Mesenchymal stem cell (in vitro differentiated cells and primary cell): ENCODE measurements at regions not wholly inside any gene's neighbourhood (a gene's known extent, or its start where the extent isn't known, plus 50 kb on each side); places are given as distances from the start of the nearest gene placed in this dataset.
"Not testable (repeated sequence)": the region's sequence is repeated elsewhere in the genome, so short reads cannot be mapped to it uniquely, and the experiment has no call there.

Experiments used
- DNase-seq: peaks from one replicate; pipeline ENCODE4 v3.0.0-alpha.2; 2013
- H2AFZ ChIP-seq: one replicate; pipeline ENCODE4 v1.6.1; 2013; ENCODE audit warnings: low read depth, mild to moderate bottlenecking, control low read depth, inconsistent platforms, low read length, moderate library complexity
- H2AK5ac ChIP-seq: 2 replicates; pipeline ENCODE4 v1.6.1; 2013; ENCODE audit warnings: low read length, moderate library complexity, mild to moderate bottlenecking, inconsistent platforms; ENCODE audit not compliant: severe bottlenecking
- H2BK120ac ChIP-seq: one replicate; pipeline ENCODE4 v1.6.1; 2013; ENCODE audit warnings: low read depth, mild to moderate bottlenecking, inconsistent platforms, low read length, moderate library complexity
- H2BK12ac ChIP-seq, 2 experiments: one replicate each; pipeline ENCODE4 v1.6.1; 2013; ENCODE audit warnings: inconsistent platforms in 2 of 2, low read length in 2 of 2, mild to moderate bottlenecking in 2 of 2, moderate library complexity in 2 of 2, control low read depth in 1 of 2
- H2BK15ac ChIP-seq: one replicate; pipeline ENCODE4 v1.6.1; 2013; ENCODE audit warnings: mild to moderate bottlenecking, low read depth, inconsistent platforms; ENCODE audit not compliant: poor library complexity, severe bottlenecking
- H2BK5ac ChIP-seq: 2 replicates; pipeline ENCODE4 v1.6.1; 2013; ENCODE audit warnings: low read depth, mild to moderate bottlenecking, low read length, control low read depth, inconsistent platforms; ENCODE audit not compliant: poor library complexity, severe bottlenecking
- H3K14ac ChIP-seq, 2 experiments: one replicate each; pipeline ENCODE4 v1.6.1; 2013; ENCODE audit warnings: inconsistent platforms in 2 of 2, low read length in 2 of 2, control low read depth in 1 of 2, mild to moderate bottlenecking in 1 of 2, moderate library complexity in 1 of 2
- H3K18ac ChIP-seq, 2 experiments: one replicate each; pipeline ENCODE4 v1.6.1; 2013; ENCODE audit warnings: inconsistent platforms in 2 of 2, low read length in 2 of 2, control low read depth in 1 of 2, low read depth in 1 of 2, mild to moderate bottlenecking in 1 of 2
- H3K23ac ChIP-seq, 2 experiments: one replicate each; pipeline ENCODE4 v1.6.1; 2013; ENCODE audit warnings: inconsistent platforms in 2 of 2, low read length in 2 of 2, mild to moderate bottlenecking in 2 of 2, moderate library complexity in 2 of 2, control low read depth in 1 of 2
- H3K27ac ChIP-seq: 2 replicates; pipeline ENCODE4 v1.5.1; 2013; ENCODE audit warnings: mild to moderate bottlenecking, moderate library complexity, low read length, control low read depth, inconsistent platforms; ENCODE audit not compliant: poor library complexity, severe bottlenecking
- H3K27me3 ChIP-seq, 2 experiments: 2 replicates each; pipeline versions ENCODE4 v1.6.1 to v1.7.0; 2013; ENCODE audit warnings: low read length in 2 of 2, mild to moderate bottlenecking in 2 of 2, moderate library complexity in 2 of 2, control low read depth in 1 of 2, inconsistent platforms in 1 of 2; ENCODE audit not compliant: control insufficient read depth in 1 of 2, insufficient read depth in 1 of 2
- H3K36me3 ChIP-seq, 2 experiments: 2 replicates each; pipeline versions ENCODE4 v1.6.1 to v1.7.0; 2013; ENCODE audit warnings: low read length in 2 of 2, control low read depth in 1 of 2, inconsistent platforms in 1 of 2, low read depth in 1 of 2, mild to moderate bottlenecking in 1 of 2; ENCODE audit not compliant: insufficient read depth in 2 of 2, control insufficient read depth in 1 of 2
- H3K4ac ChIP-seq, 2 experiments: one replicate each; pipeline ENCODE4 v1.6.1; 2013; ENCODE audit warnings: inconsistent platforms in 2 of 2, low read length in 2 of 2, mild to moderate bottlenecking in 2 of 2, moderate library complexity in 2 of 2, control low read depth in 1 of 2, low read depth in 1 of 2
- H3K4me1 ChIP-seq: 2 replicates; pipeline ENCODE4 v1.6.1; 2013; ENCODE audit warnings: low read depth, low read length, control low read depth; ENCODE audit not compliant: control insufficient read depth, insufficient read depth
- H3K4me2 ChIP-seq: 2 replicates; pipeline ENCODE4 v1.6.1; 2013; ENCODE audit warnings: low read length, mild to moderate bottlenecking, inconsistent platforms; ENCODE audit not compliant: poor library complexity, severe bottlenecking
- H3K4me3 ChIP-seq, 2 experiments: 2 replicates each; pipeline versions ENCODE4 v1.5.1 to v1.7.0; 2013; ENCODE audit warnings: low read length in 2 of 2, mild to moderate bottlenecking in 2 of 2, control low read depth in 1 of 2, low read depth in 1 of 2; ENCODE audit not compliant: insufficient read depth in 1 of 2
- H3K79me1 ChIP-seq: replicated peaks from 2 replicates; pipeline ENCODE4 v1.6.1; 2013; ENCODE audit warnings: mild to moderate bottlenecking, control low read depth, low read length, inconsistent platforms; ENCODE audit not compliant: poor library complexity, severe bottlenecking
- H3K9ac ChIP-seq: 2 replicates; pipeline ENCODE4 v1.7.0; 2013; ENCODE audit warnings: mild to moderate bottlenecking, low read length, moderate library complexity
- H3K9me3 ChIP-seq: 2 replicates; pipeline ENCODE4 v1.7.0; 2013; ENCODE audit warnings: mild to moderate bottlenecking, low read length; ENCODE audit not compliant: control insufficient read depth
- H4K8ac ChIP-seq: one replicate; pipeline ENCODE4 v1.6.1; 2013; ENCODE audit warnings: inconsistent platforms, mild to moderate bottlenecking, low read length, moderate library complexity
- H4K91ac ChIP-seq: one replicate; pipeline ENCODE4 v1.6.1; 2013; ENCODE audit warnings: mild to moderate bottlenecking, low read length, inconsistent platforms
- WGBS: methylation state at CpG from one replicate; pipeline ENCODE4 v1.1.7; 2013; ENCODE audit warnings: mixed read lengths; 5-methylcytosine and 5-hydroxymethylcytosine counted together

- Histone ChIP-seq H4K91ac (no peak overlapping the region), H3K9ac (no peak overlapping the region), H2AK5ac (no peak overlapping the region), H3K36me3 (no peaks in the 10 kb centered on the region), H2BK5ac (no peak overlapping the region), H2BK12ac (no peak overlapping the region), H4K8ac (no peak overlapping the region), H3K79me1 (no peaks in the 10 kb centered on the region), H3K4me1 (peaks cover 6% of the 10 kb centered on the region), H3K4me3 (no peak overlapping the region), H2BK15ac (no peak overlapping the region), H3K9me3 (no peaks in the 10 kb centered on the region), H2AFZ (no peak overlapping the region), H3K27me3 (no peaks in the 10 kb centered on the region), H3K27ac (peak overlapping the region; percentile 81), H3K14ac (no peak overlapping the region), H2BK120ac (no peak overlapping the region), H3K18ac (no peak overlapping the region), H3K4me2 (no peak overlapping the region), H3K4ac (no peak overlapping the region), H3K23ac (no peak overlapping the region)
- peak; percentile 8 for DNase-seq
Observed at GRCh38 chr2:53033411-53033810, 734.2 kb upstream of the CHAC2 start.

- H4K8ac ChIP-seq: no peak overlapping the region
- DNase-seq: no peak
- H2BK12ac ChIP-seq: no peak overlapping the region
- no peaks in the 10 kb centered on the region for H3K9me3 ChIP-seq
- no peak overlapping the region for H2BK15ac ChIP-seq
- no peak overlapping the region for H2BK5ac ChIP-seq
- no peak overlapping the region for H4K91ac ChIP-seq
- H3K27ac ChIP-seq: peak overlapping the region; percentile 15
- no peak overlapping the region for H3K23ac ChIP-seq
- no peak overlapping the region for H2BK120ac ChIP-seq
- H3K9ac ChIP-seq: no peak overlapping the region
- no peak overlapping the region for H3K18ac ChIP-seq
- H3K27me3 ChIP-seq: no peaks in the 10 kb centered on the region
- H3K4me2 ChIP-seq: no peak overlapping the region
- no peak overlapping the region for H3K4ac ChIP-seq
- no peak overlapping the region for H3K4me3 ChIP-seq
- H2AFZ ChIP-seq: no peak overlapping the region
- WGBS: 74% methylated on average over 3 of the region's 6 CpGs
- no peaks in the 10 kb centered on the region for H3K36me3 ChIP-seq
- H3K14ac ChIP-seq: no peak overlapping the region
- H2AK5ac ChIP-seq: peak overlapping the region; percentile 89
- H3K79me1 ChIP-seq: no peaks in the 10 kb centered on the region
- peaks cover 4% of the 10 kb centered on the region for H3K4me1 ChIP-seq
Observed at GRCh38 chr2:53028746-53029423, 738.7 kb upstream of the CHAC2 start.

- Histone ChIP-seq H3K4me2 (no peak overlapping the region), H3K36me3 (no peaks in the 10 kb centered on the region), H4K91ac (no peak overlapping the region), H2BK120ac (no peak overlapping the region), H3K27ac (peak overlapping the region; percentile 29), H2BK5ac (no peak overlapping the region), H3K14ac (no peak overlapping the region), H4K8ac (no peak overlapping the region), H3K4me1 (peaks cover 2% of the 10 kb centered on the region), H3K4me3 (no peak overlapping the region), H3K23ac (no peak overlapping the region), H3K18ac (no peak overlapping the region), H3K27me3 (no peaks in the 10 kb centered on the region), H3K9ac (no peak overlapping the region), H3K4ac (no peak overlapping the region), H3K79me1 (no peaks in the 10 kb centered on the region), H3K9me3 (no peaks in the 10 kb centered on the region), H2AFZ (no peak overlapping the region), H2BK12ac (no peak overlapping the region), H2AK5ac (no peak overlapping the region), H2BK15ac (no peak overlapping the region)
- peak; percentile 5 for DNase-seq
Observed at GRCh38 chr2:53028225-53028624, 739.4 kb upstream of the CHAC2 start.

- H2AFZ ChIP-seq, H3K23ac ChIP-seq, H2AK5ac ChIP-seq, H3K27me3 ChIP-seq, H3K14ac ChIP-seq, H3K79me1 ChIP-seq, H2BK120ac ChIP-seq, H3K18ac ChIP-seq, H3K4me3 ChIP-seq, H3K27ac ChIP-seq, H3K4ac ChIP-seq, H3K9ac ChIP-seq, H4K8ac ChIP-seq, H3K36me3 ChIP-seq, DNase-seq, H3K4me1 ChIP-seq, H4K91ac ChIP-seq, H3K9me3 ChIP-seq, H2BK15ac ChIP-seq, H2BK5ac ChIP-seq, H3K4me2 ChIP-seq, H2BK12ac ChIP-seq: not testable (repeated sequence)
- WGBS: 98% methylated on average over 4 of the region's 4 CpGs
Observed at GRCh38 chr2:53022248-53022647, 745.4 kb upstream of the CHAC2 start.
